ENCODE measurements at regions not wholly inside any gene's neighbourhood (a gene's known extent, or its start where the extent isn't known, plus 50 kb on each side); places are given as distances from the start of the nearest gene placed in this dataset.

- no peak for DNase-seq
These were observed 608.8 kb upstream of the PCDH10 start for GRCh38 chr4:132540268-132540667.

- no peak for DNase-seq
These were observed 608.3 kb upstream of the PCDH10 start for GRCh38 chr4:132540797-132541196.

GRCh38 chr4:132542228-132542627 lies 606.9 kb upstream of the PCDH10 start:
- DNase-seq, result no peak

- DNase-seq, result no peak
These were observed 600.6 kb upstream of the PCDH10 start for GRCh38 chr4:132548463-132548862.

- DNase-seq, result no peak
These were observed 592.8 kb upstream of the PCDH10 start for GRCh38 chr4:132556316-132556715.

GRCh38 chr4:132557660-132558059 lies 591.4 kb upstream of the PCDH10 start:
- DNase-seq, result no peak

- DNase-seq, result no peak
These were observed 584.2 kb upstream of the PCDH10 start for GRCh38 chr4:132564920-132565319.

- DNase-seq, result no peak
These were observed 583.6 kb upstream of the PCDH10 start for GRCh38 chr4:132565542-132565941.

GRCh38 chr4:132572210-132572609 lies 576.9 kb upstream of the PCDH10 start:
- DNase-seq, result no peak

- DNase-seq, result no peak
These were observed 561.5 kb upstream of the PCDH10 start for GRCh38 chr4:132587626-132588025.

- no peak for DNase-seq
These were observed 556.8 kb upstream of the PCDH10 start for GRCh38 chr4:132592340-132592739.

GRCh38 chr4:132592850-132593249 lies 556.2 kb upstream of the PCDH10 start:
- no peak for DNase-seq

GRCh38 chr4:132593717-132594400 lies 555.2 kb upstream of the PCDH10 start:
- DNase-seq, result no peak

GRCh38 chr4:132596186-132596585 lies 552.9 kb upstream of the PCDH10 start:
- DNase-seq, result no peak

GRCh38 chr4:132605551-132605950 lies 543.5 kb upstream of the PCDH10 start:
- DNase-seq, result no peak

GRCh38 chr4:132614682-132615081 lies 534.4 kb upstream of the PCDH10 start:
- DNase-seq, result no peak

GRCh38 chr4:132619968-132620367 lies 529.1 kb upstream of the PCDH10 start:
- no peak for DNase-seq

GRCh38 chr4:132642016-132642817 lies 506.9 kb upstream of the PCDH10 start:
- DNase-seq, result peak; percentile 20 to 34

- no peak for DNase-seq
These were observed 502.9 kb upstream of the PCDH10 start for GRCh38 chr4:132646186-132646585.

GRCh38 chr4:132651196-132651595 lies 497.9 kb upstream of the PCDH10 start:
- DNase-seq, result no peak

- no peak for DNase-seq
These were observed 488.9 kb upstream of the PCDH10 start for GRCh38 chr4:132660181-132660580.

- DNase-seq, result no peak
These were observed 486.6 kb upstream of the PCDH10 start for GRCh38 chr4:132662456-132662855.

- no peak for DNase-seq
These were observed 479.3 kb upstream of the PCDH10 start for GRCh38 chr4:132669786-132670185.

Measured in right lung (tissue), 2 donors.